H1 (cell line): ENCODE measurements at regions not wholly inside any gene's neighbourhood (a gene's known extent, or its start where the extent isn't known, plus 50 kb on each side); places are given as distances from the start of the nearest gene placed in this dataset.

ENCODE experiments used
- ASH2L ChIP-seq: fragments of 200-600, 300-600 bp; sonication (generic); IDR thresholded peaks from one replicate; pipeline ENCODE4 v1.7.1; 2017; ENCODE audit warnings: low read length
- EP300 ChIP-seq, 2 experiments: IDR thresholded peaks; 1 replicate in 1 of 2; 2 replicates in 1 of 2; pipeline ENCODE4 v1.6.1; 2011 to 2012; ENCODE audit warnings: low read depth in 2 of 2, low read length in 2 of 2, mild to moderate bottlenecking in 2 of 2, borderline replicate concordance in 1 of 2, inconsistent platforms in 1 of 2, moderate library complexity in 1 of 2
- POLR2AphosphoS5 ChIP-seq: IDR thresholded peaks from 2 replicates; pipeline ENCODE4 v1.6.1; 2011; ENCODE audit warnings: low read depth, low read length
- RXRA ChIP-seq: IDR thresholded peaks from 2 replicates; pipeline ENCODE4 v1.6.1; 2011; ENCODE audit warnings: low read depth, mild to moderate bottlenecking, low read length, moderate library complexity; ENCODE audit not compliant: insufficient read depth

DNA sequence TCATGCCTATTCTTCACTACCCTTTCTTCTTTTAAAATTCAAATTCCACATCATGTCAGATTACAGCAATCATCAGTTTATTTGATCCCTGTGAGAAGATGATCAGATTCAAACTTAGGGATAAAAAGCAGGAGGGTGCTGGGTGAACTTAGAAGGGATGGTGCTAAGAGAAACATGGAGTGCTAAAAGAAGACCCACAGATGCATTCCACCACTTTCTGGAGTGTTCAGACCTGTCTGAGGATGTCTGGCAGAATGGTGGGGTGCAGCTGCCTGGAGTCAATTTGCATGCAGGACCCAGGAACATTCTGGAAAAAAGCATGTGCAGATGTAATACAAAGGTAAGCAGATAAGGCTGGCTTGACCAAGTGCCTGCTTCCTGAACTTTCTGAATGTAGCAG is 372.9 kb upstream of the RUNX1 start (continued):
- TF ChIP-seq EP300 (IDR thresholded peaks at IDR 0.05; ENCODE audit: borderline replicate concordance in 1 of 2, low read depth in 2 of 2, low read length in 2 of 2) = no peak
- TF ChIP-seq ASH2L = no peak
- no peak for TF ChIP-seq POLR2AphosphoS5
- no peak for TF ChIP-seq RXRA
- TF ChIP-seq, all 59 proteins: peak for 0
